ENCODE measurements at regions not wholly inside any gene's neighbourhood (a gene's known extent, or its start where the extent isn't known, plus 50 kb on each side); places are given as distances from the start of the nearest gene placed in this dataset.

GRCh38 chr1:55813618-55814017 is 598.5 kb upstream of the USP24 start (continued):
- TF ChIP-seq BCL3 (CRISPR knock-in tag; IDR thresholded peaks at IDR 0.05), result no peak
- TF ChIP-seq RFX5 (IDR thresholded peaks at IDR 0.05; ENCODE audit: low read depth, low read length), result no peak
- no peak for TF ChIP-seq SIN3B (IDR thresholded peaks at IDR 0.05; ENCODE audit: low read length)
- no peak for TF ChIP-seq POLR2A (IDR thresholded peaks at IDR 0.05; ENCODE audit: insufficient read depth in 1 of 2, low read depth in 2 of 2, low read length in 2 of 2)
- peak; percentile 87 for TF ChIP-seq ZNF644 (CRISPR knock-in tag; IDR thresholded peaks at IDR 0.05; ENCODE audit: low read depth)
- no peak for TF ChIP-seq GPBP1L1 (CRISPR knock-in tag; IDR thresholded peaks at IDR 0.05)
- peak; percentile 70 for TF ChIP-seq GATAD2A (CRISPR knock-in tag; IDR thresholded peaks at IDR 0.05)
- no peak for TF ChIP-seq NFKBIZ (CRISPR knock-in tag; IDR thresholded peaks at IDR 0.05)
- TF ChIP-seq ZBTB26 (CRISPR knock-in tag; IDR thresholded peaks at IDR 0.05; ENCODE audit: borderline replicate concordance), result 0 out of 2 replicates have a peak, but pooled peaks have one; percentile 41
- TF ChIP-seq ARID5B (CRISPR knock-in tag; IDR thresholded peaks at IDR 0.05), result peak; percentile 44
- TF ChIP-seq CBX1 (IDR thresholded peaks at IDR 0.05; ENCODE audit: low read depth), result no peak
- no peak for TF ChIP-seq ATF1 (CRISPR knock-in tag; IDR thresholded peaks at IDR 0.05)
- 0 out of 2 replicates have a peak, but pooled peaks have one; percentile 17 for TF ChIP-seq TFAP4 (IDR thresholded peaks at IDR 0.05; ENCODE audit: borderline replicate concordance, low read depth)
- TF ChIP-seq ZNF572 (CRISPR knock-in tag; IDR thresholded peaks at IDR 0.05), result no peak
- no peak for TF ChIP-seq MEIS2 (CRISPR knock-in tag; IDR thresholded peaks at IDR 0.05)
- TF ChIP-seq ZSCAN20 (CRISPR knock-in tag; IDR thresholded peaks at IDR 0.05; ENCODE audit: borderline replicate concordance), result no peak
- 0 out of 2 replicates have a peak, but pooled peaks have one; percentile 22 for TF ChIP-seq ELF3 (CRISPR knock-in tag; IDR thresholded peaks at IDR 0.05)
